ENCODE measurements at regions not wholly inside any gene's neighbourhood (a gene's known extent, or its start where the extent isn't known, plus 50 kb on each side); places are given as distances from the start of the nearest gene placed in this dataset.

DNA sequence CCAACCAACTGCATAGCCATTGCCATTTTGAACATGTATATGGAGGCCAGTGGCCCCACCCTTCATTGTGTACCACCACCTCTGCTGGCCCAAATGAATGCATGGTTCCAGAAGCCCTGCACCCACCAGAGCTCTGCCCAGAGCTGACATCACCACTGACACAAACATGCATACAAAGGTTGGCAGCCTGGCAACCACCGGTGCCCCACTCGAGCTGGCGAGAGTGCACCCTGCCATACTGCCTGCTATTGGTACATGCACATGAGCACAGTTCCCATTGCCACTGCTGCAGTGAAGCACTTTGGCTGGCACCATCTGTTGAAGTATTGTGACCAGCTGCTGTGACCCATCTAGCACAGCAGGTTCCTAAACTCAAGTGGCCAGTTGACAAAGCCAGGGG is 1564.9 kb downstream of the OLFM4 start:
- TF ChIP-seq, protein P1, sequence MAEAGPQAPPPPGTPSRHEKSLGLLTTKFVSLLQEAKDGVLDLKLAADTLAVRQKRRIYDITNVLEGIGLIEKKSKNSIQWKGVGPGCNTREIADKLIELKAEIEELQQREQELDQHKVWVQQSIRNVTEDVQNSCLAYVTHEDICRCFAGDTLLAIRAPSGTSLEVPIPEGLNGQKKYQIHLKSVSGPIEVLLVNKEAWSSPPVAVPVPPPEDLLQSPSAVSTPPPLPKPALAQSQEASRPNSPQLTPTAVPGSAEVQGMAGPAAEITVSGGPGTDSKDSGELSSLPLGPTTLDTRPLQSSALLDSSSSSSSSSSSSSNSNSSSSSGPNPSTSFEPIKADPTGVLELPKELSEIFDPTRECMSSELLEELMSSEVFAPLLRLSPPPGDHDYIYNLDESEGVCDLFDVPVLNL (CRISPR knock-in tag; IDR thresholded peaks at IDR 0.05; ENCODE audit: borderline replicate concordance, low read depth) = no peak
- TF ChIP-seq, protein P2, sequence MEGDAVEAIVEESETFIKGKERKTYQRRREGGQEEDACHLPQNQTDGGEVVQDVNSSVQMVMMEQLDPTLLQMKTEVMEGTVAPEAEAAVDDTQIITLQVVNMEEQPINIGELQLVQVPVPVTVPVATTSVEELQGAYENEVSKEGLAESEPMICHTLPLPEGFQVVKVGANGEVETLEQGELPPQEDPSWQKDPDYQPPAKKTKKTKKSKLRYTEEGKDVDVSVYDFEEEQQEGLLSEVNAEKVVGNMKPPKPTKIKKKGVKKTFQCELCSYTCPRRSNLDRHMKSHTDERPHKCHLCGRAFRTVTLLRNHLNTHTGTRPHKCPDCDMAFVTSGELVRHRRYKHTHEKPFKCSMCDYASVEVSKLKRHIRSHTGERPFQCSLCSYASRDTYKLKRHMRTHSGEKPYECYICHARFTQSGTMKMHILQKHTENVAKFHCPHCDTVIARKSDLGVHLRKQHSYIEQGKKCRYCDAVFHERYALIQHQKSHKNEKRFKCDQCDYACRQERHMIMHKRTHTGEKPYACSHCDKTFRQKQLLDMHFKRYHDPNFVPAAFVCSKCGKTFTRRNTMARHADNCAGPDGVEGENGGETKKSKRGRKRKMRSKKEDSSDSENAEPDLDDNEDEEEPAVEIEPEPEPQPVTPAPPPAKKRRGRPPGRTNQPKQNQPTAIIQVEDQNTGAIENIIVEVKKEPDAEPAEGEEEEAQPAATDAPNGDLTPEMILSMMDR (IDR thresholded peaks at IDR 0.05) = no peak
- TF ChIP-seq, protein P3, sequence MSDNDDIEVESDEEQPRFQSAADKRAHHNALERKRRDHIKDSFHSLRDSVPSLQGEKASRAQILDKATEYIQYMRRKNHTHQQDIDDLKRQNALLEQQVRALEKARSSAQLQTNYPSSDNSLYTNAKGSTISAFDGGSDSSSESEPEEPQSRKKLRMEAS (CRISPR knock-in tag; IDR thresholded peaks at IDR 0.05) = no peak
- TF ChIP-seq, protein P4, sequence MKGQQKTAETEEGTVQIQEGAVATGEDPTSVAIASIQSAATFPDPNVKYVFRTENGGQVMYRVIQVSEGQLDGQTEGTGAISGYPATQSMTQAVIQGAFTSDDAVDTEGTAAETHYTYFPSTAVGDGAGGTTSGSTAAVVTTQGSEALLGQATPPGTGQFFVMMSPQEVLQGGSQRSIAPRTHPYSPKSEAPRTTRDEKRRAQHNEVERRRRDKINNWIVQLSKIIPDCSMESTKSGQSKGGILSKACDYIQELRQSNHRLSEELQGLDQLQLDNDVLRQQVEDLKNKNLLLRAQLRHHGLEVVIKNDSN (CRISPR knock-in tag; IDR thresholded peaks at IDR 0.05) = no peak
- TF ChIP-seq, protein P5, sequence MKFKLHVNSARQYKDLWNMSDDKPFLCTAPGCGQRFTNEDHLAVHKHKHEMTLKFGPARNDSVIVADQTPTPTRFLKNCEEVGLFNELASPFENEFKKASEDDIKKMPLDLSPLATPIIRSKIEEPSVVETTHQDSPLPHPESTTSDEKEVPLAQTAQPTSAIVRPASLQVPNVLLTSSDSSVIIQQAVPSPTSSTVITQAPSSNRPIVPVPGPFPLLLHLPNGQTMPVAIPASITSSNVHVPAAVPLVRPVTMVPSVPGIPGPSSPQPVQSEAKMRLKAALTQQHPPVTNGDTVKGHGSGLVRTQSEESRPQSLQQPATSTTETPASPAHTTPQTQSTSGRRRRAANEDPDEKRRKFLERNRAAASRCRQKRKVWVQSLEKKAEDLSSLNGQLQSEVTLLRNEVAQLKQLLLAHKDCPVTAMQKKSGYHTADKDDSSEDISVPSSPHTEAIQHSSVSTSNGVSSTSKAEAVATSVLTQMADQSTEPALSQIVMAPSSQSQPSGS (CRISPR knock-in tag; IDR thresholded peaks at IDR 0.05; ENCODE audit: borderline replicate concordance, low read depth) = no peak
- TF ChIP-seq SP1 (CRISPR knock-in tag; conservative IDR thresholded peaks at IDR 0.05) = no peak
- no peak for TF ChIP-seq ELF4 (CRISPR knock-in tag; IDR thresholded peaks at IDR 0.05; ENCODE audit: low read depth)
- TF ChIP-seq ZNF121 (CRISPR knock-in tag; IDR thresholded peaks at IDR 0.05) = no peak
- no peak for TF ChIP-seq MYBL2 (CRISPR knock-in tag; IDR thresholded peaks at IDR 0.05)
- no peak for TF ChIP-seq ATF1 (CRISPR knock-in tag; IDR thresholded peaks at IDR 0.05)
